ENCODE measurements at regions not wholly inside any gene's neighbourhood (a gene's known extent, or its start where the extent isn't known, plus 50 kb on each side); places are given as distances from the start of the nearest gene placed in this dataset.
"Not testable (repeated sequence)": the region's sequence is repeated elsewhere in the genome, so short reads cannot be mapped to it uniquely, and the experiment has no call there.

- no peak for DNase-seq (ENCODE audit: low spot score)
- no peak overlapping the region for H3K27ac ChIP-seq
- no peak for TF ChIP-seq CTCF (conservative IDR thresholded peaks at IDR 0.05; ENCODE audit: low read depth)
- POLR2A ChIA-PET (ENCODE audit: low non-redundant PET): no interaction called here
- CTCF ChIA-PET: no interaction called here
Observed at GRCh38 chr7:156380261-156380660, 260.3 kb upstream of the RNF32 start.

- POLR2A ChIA-PET (ENCODE audit: low non-redundant PET): no interaction called here
- no peak for DNase-seq (ENCODE audit: low spot score)
- no peak for TF ChIP-seq CTCF (conservative IDR thresholded peaks at IDR 0.05; ENCODE audit: low read depth)
Observed at GRCh38 chr7:156379324-156380070, 261.1 kb upstream of the RNF32 start.

GRCh38 chr7:156378806-156379205 is 261.8 kb upstream of the RNF32 start:
- no peak for TF ChIP-seq CTCF (conservative IDR thresholded peaks at IDR 0.05; ENCODE audit: low read depth)
- no peak for DNase-seq (ENCODE audit: low spot score)
- H3K27ac ChIP-seq: no peak overlapping the region
- CTCF ChIA-PET: no interaction called here
- POLR2A ChIA-PET (ENCODE audit: low non-redundant PET): no interaction called here

More at GRCh38 chr7:156379324-156380070, 261.1 kb upstream of the RNF32 start:
- no peak overlapping the region for H3K27ac ChIP-seq
- CTCF ChIA-PET: interaction anchor here (0.7 kb wide), 1 partner anchor 40 kb away, joined by 3 read pairs; no protein-coding TSS in a partner anchor

- ChIA-PET CTCF (interaction anchor here (0.6 kb wide), 2 partner anchors 559 to 1611 kb away, joined by 3 to 4 read pairs; no protein-coding TSS in a partner anchor), POLR2A (ENCODE audit: low non-redundant PET) (no interaction called here)
- H3K27ac ChIP-seq: no peak overlapping the region
- DNase-seq (ENCODE audit: low spot score): no peak
- no peak for TF ChIP-seq CTCF (conservative IDR thresholded peaks at IDR 0.05; ENCODE audit: low read depth)
Observed at GRCh38 chr7:156376317-156376716, 264.3 kb upstream of the RNF32 start.

GRCh38 chr7:156374335-156374734 is 266.2 kb upstream of the RNF32 start:
- CTCF ChIA-PET: no interaction called here
- POLR2A ChIA-PET (ENCODE audit: low non-redundant PET): no interaction called here
- no peak for DNase-seq (ENCODE audit: low spot score)
- no peak for TF ChIP-seq CTCF (conservative IDR thresholded peaks at IDR 0.05; ENCODE audit: low read depth)
- H3K27ac ChIP-seq: no peak overlapping the region

DNA sequence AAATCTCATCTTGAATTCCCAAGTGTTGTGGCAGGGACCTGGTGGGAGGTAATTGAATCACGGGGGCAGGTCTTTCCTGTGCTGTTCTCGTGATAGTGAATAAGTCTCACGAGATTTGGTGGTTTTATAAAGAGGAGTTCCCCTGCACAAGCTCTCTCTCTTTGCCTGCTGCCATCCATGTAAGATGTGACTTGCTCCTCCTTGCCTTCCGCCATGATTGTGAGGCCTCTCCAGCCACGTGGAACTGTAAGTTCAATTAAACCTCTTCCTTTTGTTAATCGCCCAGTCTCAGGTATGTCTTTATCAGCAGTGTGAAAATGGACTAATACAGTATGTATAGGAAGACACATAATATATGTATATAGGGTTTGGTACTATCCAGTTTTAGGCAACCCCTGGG is 270.6 kb upstream of the RNF32 start:
- DNase-seq (ENCODE audit: low spot score); POLR2A ChIA-PET (ENCODE audit: low non-redundant PET); H3K27ac ChIP-seq; CTCF ChIA-PET: not testable (repeated sequence)

GRCh38 chr7:156368053-156368843 is 272.3 kb upstream of the RNF32 start:
- no peak overlapping the region for H3K27ac ChIP-seq
- ChIA-PET POLR2A (ENCODE audit: low non-redundant PET) (no interaction called here), CTCF (no interaction called here)
- TF ChIP-seq CTCF (conservative IDR thresholded peaks at IDR 0.05; ENCODE audit: low read depth): no peak
- no peak for DNase-seq (ENCODE audit: low spot score)

All from RWPE1 (cell line).